HepG2 (cell line): ENCODE measurements at regions not wholly inside any gene's neighbourhood (a gene's known extent, or its start where the extent isn't known, plus 50 kb on each side); places are given as distances from the start of the nearest gene placed in this dataset.

ENCODE experiments used
- ATAC-seq: fragments of 200-7000 bp; cut with Tn5 transposase; 3 replicates; pipeline ENCODE4 v1.9.1; 2020; ENCODE audit warnings: mild to moderate bottlenecking, moderate library complexity
- BruUV-seq: library from RNA; stranded (reverse); fragments of 400-500 nt; replicated peaks from 2 replicates; lab custom pipeline; 2021; lab: Mats Ljungman, UMichigan
- CTCF ChIA-PET: fragments of 300-600 bp; formaldehyde crosslinking; extraction: SDS; loops from one replicate; lab custom pipeline; 2021; ENCODE audit warnings: low total read pairs, inconsistent platforms, low intra/inter-chr PET ratio; lab: Yijun Ruan, JAX
- POLR2A ChIA-PET: fragments of 350-600 bp; sonication (Branson Sonifier 250); formaldehyde crosslinking; loops from one replicate; lab custom pipeline; 2020; ENCODE audit warnings: antibody characterized with exemption, inconsistent platforms; lab: Yijun Ruan, JAX
- DNase-seq: peaks from one replicate; pipeline ENCODE4 v3.0.0-alpha.2; 2015; ENCODE audit warnings: low spot score
- FAIRE-seq: peaks from 3 replicates; lab custom pipeline; 2011; peaks lifted over from hg19 to GRCh38; lab: Jason Lieb, UNC
- H2AFZ ChIP-seq: one replicate; pipeline ENCODE4 v1.6.1; 2011; ENCODE audit warnings: low read length, inconsistent platforms
- H3K27ac ChIP-seq: fragments of 300-600 bp; 3 replicates; pipeline ENCODE4 v1.8.0; 2011; ENCODE audit warnings: mixed run types, mild to moderate bottlenecking, mixed read lengths, low read length, inconsistent platforms; ENCODE audit not compliant: insufficient read depth; ENCODE audit errors: extremely low read length
- H3K27me3 ChIP-seq, 2 experiments: fragments of 200-600 bp in 1 of 2; 2 replicates in 1 of 2; 3 replicates in 1 of 2; pipeline versions ENCODE4 v1.6.0 to v1.8.0; 2011; ENCODE audit warnings: low read length in 2 of 2, mild to moderate bottlenecking in 2 of 2, moderate library complexity in 2 of 2, inconsistent platforms in 1 of 2; ENCODE audit not compliant: insufficient read depth in 2 of 2, control insufficient read depth in 1 of 2
- H3K36me3 ChIP-seq, 2 experiments: fragments of 200-600 bp in 1 of 2; replicated peaks in 1 of 2; 2 replicates in 1 of 2; 3 replicates in 1 of 2; pipeline versions ENCODE4 v1.5.1 to v1.8.0; 2011; ENCODE audit warnings: low read length in 2 of 2, inconsistent platforms in 1 of 2; ENCODE audit not compliant: insufficient read depth in 2 of 2, control insufficient read depth in 1 of 2
- H3K4me1 ChIP-seq: 2 replicates; pipeline ENCODE4 v1.5.1; 2012; ENCODE audit warnings: low read length, inconsistent platforms; ENCODE audit not compliant: insufficient read depth
- H3K4me2 ChIP-seq: 2 replicates; pipeline ENCODE4 v1.6.0; 2011; ENCODE audit warnings: low read depth, low read length, inconsistent platforms
- H3K4me3 ChIP-seq, 3 experiments: fragments of 200-600 bp in 1 of 3; sonication (generic), shearing (Covaris generic) in 1 of 3; replicated peaks in 1 of 3; 2 replicates each; pipeline ENCODE4 v1.5.1; 2011 to 2016; ENCODE audit warnings: low read length in 3 of 3, inconsistent platforms in 2 of 3, low read depth in 2 of 3, mild to moderate bottlenecking in 2 of 3, control low read depth in 1 of 3, mixed read lengths in 1 of 3; ENCODE audit not compliant: insufficient read depth in 1 of 3
- H3K79me2 ChIP-seq: one replicate; pipeline ENCODE4 v1.6.1; 2011; ENCODE audit warnings: low read length, inconsistent platforms; ENCODE audit not compliant: insufficient read depth
- H3K9ac ChIP-seq: 2 replicates; pipeline ENCODE4 v1.6.0; 2011; ENCODE audit warnings: mild to moderate bottlenecking, low read depth, low read length, inconsistent platforms; ENCODE audit not compliant: insufficient read depth
- H3K9me3 ChIP-seq: 2 replicates; pipeline ENCODE4 v1.5.1; 2012; ENCODE audit warnings: mild to moderate bottlenecking, low read length
- H4K20me1 ChIP-seq: 2 replicates; pipeline ENCODE4 v1.6.0; 2011; ENCODE audit warnings: inconsistent platforms, mild to moderate bottlenecking, low read length, moderate library complexity; ENCODE audit not compliant: insufficient read depth
- ARNT ChIP-seq: fragments of 450-650 bp; IDR thresholded peaks from 2 replicates; pipeline ENCODE4 v1.6.1; 2017
- CBX2 ChIP-seq, 2 experiments: fragments of 200-600 bp in 1 of 2; sonication (generic); formaldehyde crosslinking in 1 of 2; IDR thresholded peaks; 2 replicates each; pipeline versions ENCODE4 v1.7.0 to v1.8.1; 2018 to 2022; ENCODE audit warnings: low read depth in 2 of 2, low read length in 1 of 2, mild to moderate bottlenecking in 1 of 2, missing genetic modification reagents in 1 of 2
- FOXM1 ChIP-seq: sonication (generic); formaldehyde crosslinking; IDR thresholded peaks from 2 replicates; pipeline ENCODE4 v1.5.0; 2020; ENCODE audit warnings: missing genetic modification reagents
- GABPB1 ChIP-seq: IDR thresholded peaks from 2 replicates; pipeline ENCODE4 v1.6.1; 2016; ENCODE audit warnings: mild to moderate bottlenecking, missing genetic modification reagents, moderate library complexity, missing compliant biosample characterization
- NR1H2 ChIP-seq: sonication (generic); formaldehyde crosslinking; IDR thresholded peaks from 2 replicates; pipeline ENCODE4 v1.8.1; 2022; ENCODE audit warnings: low read depth, missing genetic modification reagents, borderline replicate concordance
- PAWR ChIP-seq: sonication (generic); formaldehyde crosslinking; IDR thresholded peaks from 2 replicates; pipeline ENCODE4 v1.4.0; 2020; ENCODE audit warnings: missing genetic modification reagents, mild to moderate bottlenecking, borderline replicate concordance
- PTBP1 ChIP-seq: fragments of 200-400 bp; formaldehyde crosslinking; IDR thresholded peaks from 2 replicates; pipeline ENCODE4 v1.6.1; 2018; ENCODE audit warnings: low read length, low read depth; ENCODE audit not compliant: poor library complexity, severe bottlenecking
- ZBTB26 ChIP-seq: IDR thresholded peaks from 2 replicates; pipeline ENCODE4 v1.6.1; 2016; ENCODE audit warnings: missing compliant biosample characterization, missing genetic modification reagents, borderline replicate concordance
- ZNF180 ChIP-seq: sonication (generic); formaldehyde crosslinking; IDR thresholded peaks from 2 replicates; pipeline ENCODE4 v1.4.0; 2020; ENCODE audit warnings: low read depth, missing genetic modification reagents, borderline replicate concordance
- ZNF225 ChIP-seq: sonication (generic); formaldehyde crosslinking; IDR thresholded peaks from 2 replicates; pipeline ENCODE4 v1.4.0; 2020; ENCODE audit warnings: mild to moderate bottlenecking, missing genetic modification reagents
- ZNF335 ChIP-seq: sonication (generic); formaldehyde crosslinking; IDR thresholded peaks from 2 replicates; pipeline ENCODE4 v1.4.0; 2020; ENCODE audit warnings: missing genetic modification reagents
- WGBS: methylation state at CpG from one replicate; pipeline ENCODE4 v1.1.6; 2017; ENCODE audit warnings: low lambda C conversion rate; 5-methylcytosine and 5-hydroxymethylcytosine counted together
- in situ Hi-C: cut with HindIII; loops from 2 replicates; pipeline ENCODE4 v1.10.0; 2017; ENCODE audit warnings: low pct_unique_long_range_greater_than_20kb; ENCODE audit not compliant: extremely low pct_ligation_motif_present
- intact Hi-C: fragments of 100-400 bp; cut with micrococcal nuclease; formaldehyde crosslinking; loops from one replicate; pipeline ENCODE4 v1.10.0; 2022; ENCODE audit not compliant: unreplicated experiment

DNA sequence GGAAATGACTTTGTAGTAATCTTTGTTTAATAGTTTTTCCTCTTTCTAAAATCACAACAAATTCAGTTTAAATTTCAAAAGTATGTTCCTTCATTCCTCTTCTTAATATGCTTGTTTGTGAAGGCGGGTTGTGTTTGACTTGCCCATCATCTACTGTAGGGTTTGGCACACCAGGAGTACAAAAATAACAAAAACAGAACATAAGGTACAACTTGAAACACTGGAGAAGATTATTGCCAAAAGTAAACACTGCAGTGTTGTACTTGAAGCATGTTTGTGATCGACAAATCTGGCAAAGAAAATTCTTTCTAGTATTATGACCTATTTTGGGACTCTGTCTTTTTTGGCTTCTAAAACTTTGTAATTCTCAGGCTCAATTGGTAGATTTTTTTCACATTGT lies 518.6 kb downstream of the SLITRK5 start:
- Histone ChIP-seq H2AFZ (no peak overlapping the region), H3K4me1 (no peaks in the 10 kb centered on the region), H3K9ac (no peak overlapping the region), H4K20me1 (no peaks in the 10 kb centered on the region), H3K9me3 (no peaks in the 10 kb centered on the region; the same call in 1 of the 2 replicates), H3K4me2 (no peak overlapping the region), H3K79me2 (no peaks in the 10 kb centered on the region), H3K27ac (no peak overlapping the region), H3K27me3 (no peaks in the 10 kb centered on the region), H3K4me3 (no peak overlapping the region), H3K36me3 (no peaks in the 10 kb centered on the region)
- DNase-seq (no peak), ATAC-seq (no peak), FAIRE-seq (no peak)
- in situ Hi-C loops (no loop called here), intact Hi-C loops (no loop called here)
- POLR2A ChIA-PET: no interaction called here
- 6% methylated on average over 2 of the region's 2 CpGs for WGBS
- CTCF ChIA-PET: no interaction called here
- no TSS peak for BruUV-seq
- TF ChIP-seq NR1H2 (no peak), ARNT (no peak), GABPB1 (no peak), ZBTB26 (CRISPR knock-in tag) (no peak), ZNF180 (CRISPR knock-in tag) (no peak), PTBP1 (no peak), ZNF225 (CRISPR knock-in tag) (no peak), CBX2 (IDR thresholded peaks at IDR 0.05; ENCODE audit: low read depth, low read length) (no peak), CBX2 (CRISPR knock-in tag; IDR thresholded peaks at IDR 0.05; ENCODE audit: low read depth) (no peak), PAWR (CRISPR knock-in tag) (no peak), ZNF335 (CRISPR knock-in tag) (no peak), FOXM1 (no peak)
